Endothelial cell of umbilical vein (primary cell): ENCODE measurements at regions not wholly inside any gene's neighbourhood (a gene's known extent, or its start where the extent isn't known, plus 50 kb on each side); places are given as distances from the start of the nearest gene placed in this dataset.

Experiments
- BruUV-seq: library from RNA; stranded (reverse); fragments of 400-500 nt; replicated peaks from 2 replicates; lab custom pipeline; 2021; lab: Mats Ljungman, UMichigan
- CTCF ChIA-PET: fragments of 300-600, 350-600 bp; sonication (Branson Sonifier 250); formaldehyde crosslinking; loops from one replicate; lab custom pipeline; 2021; ENCODE audit warnings: antibody characterized with exemption, inconsistent platforms; lab: Charles Lee
- POLR2A ChIA-PET: fragments of 300-600, 350-600 bp; sonication (Branson Sonifier 250); formaldehyde crosslinking; loops from one replicate; lab custom pipeline; 2021; ENCODE audit warnings: antibody characterized with exemption, inconsistent platforms; lab: Charles Lee
- DNase-seq: peaks from one replicate; pipeline ENCODE4 v3.0.0-alpha.2; 2011; ENCODE audit warnings: low read depth, low spot score
- FAIRE-seq: peaks from 2 replicates; lab custom pipeline; 2011; peaks lifted over from hg19 to GRCh38; lab: Jason Lieb, UNC
- H2AFZ ChIP-seq: 2 replicates; pipeline ENCODE4 v1.6.0; 2012; ENCODE audit warnings: low read depth, low read length, control low read depth, inconsistent platforms
- H3K27ac ChIP-seq: 2 replicates; pipeline ENCODE4 v1.5.1; 2011; ENCODE audit warnings: low read depth, mild to moderate bottlenecking, control low read depth, low read length, moderate library complexity; ENCODE audit not compliant: insufficient read depth
- H3K27me3 ChIP-seq, 2 experiments: 2 replicates each; pipeline versions ENCODE4 v1.6.0 to v1.6.1; 2011; ENCODE audit warnings: low read length in 2 of 2, mixed read lengths in 1 of 2; ENCODE audit not compliant: control insufficient read depth in 2 of 2, insufficient read depth in 2 of 2
- H3K36me3 ChIP-seq, 2 experiments: 2 replicates in 1 of 2; 3 replicates in 1 of 2; pipeline ENCODE4 v1.5.1; 2011; ENCODE audit warnings: low read length in 2 of 2, mild to moderate bottlenecking in 1 of 2, moderate library complexity in 1 of 2; ENCODE audit not compliant: control insufficient read depth in 2 of 2, insufficient read depth in 2 of 2; ENCODE audit errors: extremely low read depth in 1 of 2
- H3K4me1 ChIP-seq: 3 replicates; pipeline ENCODE4 v1.5.1; 2011; ENCODE audit warnings: mild to moderate bottlenecking, low read length; ENCODE audit not compliant: control insufficient read depth, insufficient read depth; ENCODE audit errors: extremely low read depth
- H3K4me2 ChIP-seq: 2 replicates; pipeline ENCODE4 v1.6.1; 2011; ENCODE audit warnings: low read length, control low read depth, mixed read lengths; ENCODE audit not compliant: insufficient read depth
- H3K4me3 ChIP-seq, 3 experiments: fragments of 200-600 bp in 1 of 3; sonication (generic), shearing (Covaris generic) in 1 of 3; replicated peaks in 1 of 3; 2 replicates each; pipeline ENCODE4 v1.5.1; 2011 to 2016; ENCODE audit warnings: control low read depth in 3 of 3, low read length in 3 of 3, mild to moderate bottlenecking in 2 of 3, inconsistent platforms in 1 of 3, low read depth in 1 of 3, moderate library complexity in 1 of 3; ENCODE audit not compliant: insufficient read depth in 1 of 3
- H3K79me2 ChIP-seq: 2 replicates; pipeline ENCODE4 v1.6.0; 2012; ENCODE audit warnings: low read length, inconsistent platforms; ENCODE audit not compliant: control insufficient read depth, insufficient read depth
- H3K9ac ChIP-seq: replicated peaks from 2 replicates; pipeline ENCODE3; 2011; ENCODE audit warnings: low read length, control low read depth; ENCODE audit not compliant: insufficient read depth; ENCODE audit errors: extremely low read depth
- H3K9me1 ChIP-seq: replicated peaks from 3 replicates; pipeline ENCODE4 v1.6.0; 2011; ENCODE audit warnings: mild to moderate bottlenecking, low read length; ENCODE audit not compliant: control insufficient read depth, insufficient read depth; ENCODE audit errors: extremely low read depth
- H3K9me3 ChIP-seq: replicated peaks from 2 replicates; pipeline ENCODE4 v1.5.1; 2012; ENCODE audit warnings: low read length, inconsistent platforms; ENCODE audit not compliant: control insufficient read depth, insufficient read depth
- H4K20me1 ChIP-seq: replicated peaks from 2 replicates; pipeline ENCODE3; 2011; ENCODE audit warnings: mild to moderate bottlenecking, low read length; ENCODE audit not compliant: control insufficient read depth, insufficient read depth; ENCODE audit errors: extremely low read depth
- CTCF ChIP-seq, 2 donors: IDR thresholded peaks; 1 replicate in 1 of 2; 2 replicates in 1 of 2; pipeline ENCODE4 v1.5.1; 2011; ENCODE audit warnings: low read length in 2 of 2, mild to moderate bottlenecking in 2 of 2, moderate library complexity in 2 of 2, control low read depth in 1 of 2, inconsistent platforms in 1 of 2, low read depth in 1 of 2; ENCODE audit not compliant: insufficient read depth in 1 of 2; ENCODE audit errors: extremely low read depth in 1 of 2
- EZH2 ChIP-seq: IDR thresholded peaks from 2 replicates; pipeline ENCODE4 v1.6.1; 2012; ENCODE audit warnings: borderline replicate concordance, low read depth, mild to moderate bottlenecking, moderate library complexity, low read length, inconsistent platforms; ENCODE audit not compliant: severe bottlenecking
- FOS ChIP-seq: IDR thresholded peaks from 2 replicates; pipeline ENCODE4 v1.6.1; 2011; ENCODE audit warnings: mild to moderate bottlenecking, low read length, moderate library complexity, borderline replicate concordance; ENCODE audit not compliant: insufficient read depth
- GATA2 ChIP-seq: IDR thresholded peaks from 2 replicates; pipeline ENCODE4 v1.7.0; 2011; ENCODE audit warnings: low read depth, mild to moderate bottlenecking, moderate library complexity, mixed read lengths, low read length; ENCODE audit not compliant: insufficient read length, insufficient read depth
- JUN ChIP-seq: IDR thresholded peaks from 2 replicates; pipeline ENCODE4 v1.6.1; 2011; ENCODE audit warnings: borderline replicate concordance, low read depth; ENCODE audit not compliant: insufficient read length, insufficient read depth
- MYC ChIP-seq: IDR thresholded peaks from one replicate; pipeline ENCODE4 v1.6.1; 2011; ENCODE audit warnings: mild to moderate bottlenecking, low read depth, low read length
- POLR2A ChIP-seq: IDR thresholded peaks from 2 replicates; pipeline ENCODE4 v1.6.1; 2012; ENCODE audit warnings: low read depth, mild to moderate bottlenecking, control low read depth, low read length
- POLR2AphosphoS5 ChIP-seq: IDR thresholded peaks from 2 replicates; pipeline ENCODE4 v1.6.1; 2012; ENCODE audit warnings: low read depth, mild to moderate bottlenecking, control low read depth, low read length, moderate library complexity; ENCODE audit not compliant: insufficient read depth
- dilution Hi-C: fragments of 300-500 bp; cut with MboI; formaldehyde crosslinking; loops from one replicate; pipeline ENCODE4 v1.15.0; 2019; ENCODE audit warnings: low sequenced_read_pairs; ENCODE audit not compliant: extremely low pct_ligation_motif_present
- intact Hi-C: fragments of 100-400 bp; cut with micrococcal nuclease; formaldehyde crosslinking; loops from one replicate; pipeline ENCODE4 v1.10.0; 2022
- TF ChIP-seq, protein P1 (sequence below): IDR thresholded peaks from 2 replicates; pipeline ENCODE4 v1.6.1; 2011; ENCODE audit not compliant: insufficient read depth, insufficient read length

- no peak overlapping the region for H3K9ac ChIP-seq
- no peak overlapping the region for H3K4me2 ChIP-seq
- H3K27ac ChIP-seq = no peak overlapping the region
- no peaks in the 10 kb centered on the region for H4K20me1 ChIP-seq
- ChIA-PET POLR2A (no interaction called here), CTCF (interaction anchor here (1.0 to 1.9 kb wide), 4 partner anchors 9 to 287 kb away, joined by 3 to 14 read pairs (median 12); no protein-coding TSS in a partner anchor)
- dilution Hi-C loops (loop anchor here (25.0 kb wide), 1 partner anchor 395 kb away; no protein-coding TSS in a partner anchor), intact Hi-C loops (no loop called here)
- H3K4me1 ChIP-seq = no peaks in the 10 kb centered on the region
- DNase-seq (no peak), FAIRE-seq (no peak)
- H3K9me3 ChIP-seq = no peaks in the 10 kb centered on the region
- TF ChIP-seq FOS = no peak
- no peak for TF ChIP-seq GATA2
- TF ChIP-seq POLR2AphosphoS5 = no peak
- TF ChIP-seq JUN = no peak
- no peak for TF ChIP-seq CTCF (IDR thresholded peaks at IDR 0.05; ENCODE audit: extremely low read depth in 1 of 2, insufficient read depth in 1 of 2, low read depth in 1 of 2, low read length in 2 of 2)
- TF ChIP-seq POLR2A = no peak
- TF ChIP-seq, protein P1, sequence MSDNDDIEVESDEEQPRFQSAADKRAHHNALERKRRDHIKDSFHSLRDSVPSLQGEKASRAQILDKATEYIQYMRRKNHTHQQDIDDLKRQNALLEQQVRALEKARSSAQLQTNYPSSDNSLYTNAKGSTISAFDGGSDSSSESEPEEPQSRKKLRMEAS = no peak
- TF ChIP-seq EZH2 = no peak
- no peak for TF ChIP-seq MYC
- H3K4me3 ChIP-seq = no peak overlapping the region
- H3K9me1 ChIP-seq = no peaks in the 10 kb centered on the region
- no peaks in the 10 kb centered on the region for H3K36me3 ChIP-seq
- H3K79me2 ChIP-seq = no peaks in the 10 kb centered on the region
- no peak overlapping the region for H2AFZ ChIP-seq
- peaks cover 0 to 5% of the 10 kb centered on the region in 2 experiments for H3K27me3 ChIP-seq
- BruUV-seq = no TSS peak
These were observed 89.6 kb upstream of the TBC1D5 start for GRCh38 chr3:17832016-17832415.
